ENCODE measurements at regions not wholly inside any gene's neighbourhood (a gene's known extent, or its start where the extent isn't known, plus 50 kb on each side); places are given as distances from the start of the nearest gene placed in this dataset.
A peak's percentile ranks its signal among the peaks of the same experiment; 100 is the strongest.
"Not testable (repeated sequence)": the region's sequence is repeated elsewhere in the genome, so short reads cannot be mapped to it uniquely, and the experiment has no call there.

GRCh38 chr2:47650001-47650535 is 79.3 kb upstream of the KCNK12 start:
- peak; percentile 21 for DNase-seq

- DNase-seq = no peak
These were observed 74.5 kb upstream of the KCNK12 start for GRCh38 chr2:47645246-47645645.

DNA sequence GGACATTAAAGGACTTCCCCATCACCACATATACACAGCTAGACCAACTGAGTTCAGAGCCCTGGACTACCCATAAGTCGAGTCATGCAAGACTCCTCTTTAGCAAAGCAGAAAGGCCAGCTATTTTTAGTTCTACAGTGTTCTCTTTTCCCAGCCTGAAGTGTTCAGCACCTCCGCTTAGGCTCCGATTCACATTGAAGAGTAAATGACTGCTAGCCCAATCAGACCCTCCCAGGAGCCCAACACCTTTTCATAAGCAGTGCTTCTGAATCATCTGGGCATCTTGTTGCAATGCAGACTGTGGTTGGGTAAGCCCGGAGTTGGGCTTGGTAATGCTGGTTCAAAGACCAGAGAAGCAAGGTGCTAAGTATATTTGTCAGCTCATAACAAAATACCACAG is 73.6 kb upstream of the KCNK12 start:
- DNase-seq = no peak

DNA sequence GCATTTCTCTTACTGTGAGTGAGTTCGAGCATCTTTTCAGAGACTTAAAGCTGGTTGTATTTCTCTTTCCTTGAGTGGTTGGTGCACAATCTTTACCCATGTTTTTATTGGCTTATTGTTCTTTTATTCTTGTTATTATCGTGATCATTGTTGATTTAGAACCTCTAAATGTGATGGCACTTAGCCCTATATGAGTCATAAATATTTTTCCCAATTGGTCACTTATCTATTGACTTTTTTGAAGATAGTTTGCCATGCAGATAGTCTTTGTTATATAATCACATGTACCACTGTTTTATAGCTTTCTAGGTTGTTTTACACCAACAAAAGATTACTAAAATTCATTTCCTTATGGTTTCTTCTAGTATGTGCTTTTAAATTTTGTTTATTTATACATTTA is 70.6 kb upstream of the KCNK12 start:
- DNase-seq = no peak

- DNase-seq = no peak
These were observed 69.6 kb upstream of the KCNK12 start for GRCh38 chr2:47640356-47640755.

- DNase-seq = no peak
These were observed 68.7 kb upstream of the KCNK12 start for GRCh38 chr2:47639467-47639866.

- DNase-seq = no peak
These were observed 67.6 kb upstream of the KCNK12 start for GRCh38 chr2:47638430-47638829.

DNA sequence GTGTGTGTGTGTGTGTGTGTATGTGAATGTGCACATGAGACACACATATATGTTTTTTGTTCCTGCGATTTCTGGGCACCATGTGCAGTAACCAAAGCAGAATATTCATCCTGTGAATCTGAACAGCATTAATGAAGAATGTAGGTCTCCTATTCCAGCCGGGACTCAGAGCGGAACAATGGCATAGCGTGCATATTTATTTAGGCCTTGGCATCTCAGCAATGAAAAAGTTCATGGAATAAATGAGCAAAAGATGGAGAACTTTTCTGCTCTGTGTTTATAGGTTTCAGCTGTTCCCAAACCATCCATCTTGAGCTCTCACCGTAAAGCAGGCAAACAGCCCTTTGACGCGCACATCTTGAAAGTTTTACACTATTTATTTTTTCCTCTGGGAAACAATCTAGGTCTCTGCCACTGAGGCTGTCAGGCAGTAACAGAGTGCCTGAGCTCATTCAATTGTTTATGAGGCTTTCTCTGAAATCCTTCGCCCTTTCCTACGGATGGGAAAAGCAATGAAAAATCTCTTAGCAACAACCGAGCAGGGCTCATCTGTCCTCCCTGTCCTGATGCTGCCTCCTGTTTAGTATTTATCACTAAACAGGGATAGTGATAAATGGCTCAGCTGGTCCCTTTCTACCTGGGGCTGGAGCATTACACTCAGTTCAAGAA is 65.9 kb upstream of the KCNK12 start:
- DNase-seq = no peak

- no peak for DNase-seq
These were observed 65.4 kb upstream of the KCNK12 start for GRCh38 chr2:47636176-47636575.

DNA sequence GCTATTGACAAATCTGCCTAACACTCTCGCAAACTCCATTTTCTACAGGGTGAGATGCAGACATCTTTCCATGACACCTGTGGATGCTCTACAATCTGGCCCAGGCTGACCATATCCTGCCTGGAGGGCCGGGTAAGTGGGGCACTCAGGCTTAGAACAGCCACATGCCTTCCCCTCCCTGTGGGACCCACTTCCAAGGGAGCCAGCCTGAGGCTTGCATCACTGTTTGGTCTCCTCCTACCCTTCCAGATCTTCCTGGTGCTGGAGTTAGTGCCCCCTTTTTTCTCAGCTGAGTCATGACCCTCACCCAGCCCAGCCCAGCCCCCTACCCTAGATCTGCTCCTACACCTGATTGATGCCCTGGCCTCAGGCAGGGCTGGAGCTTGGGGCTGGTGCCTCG is 62.0 kb upstream of the KCNK12 start:
- no peak for DNase-seq

- no peak for DNase-seq
These were observed 61.1 kb upstream of the KCNK12 start for GRCh38 chr2:47631792-47632398.

GRCh38 chr2:47631306-47631705 is 60.5 kb upstream of the KCNK12 start:
- DNase-seq = no peak

DNA sequence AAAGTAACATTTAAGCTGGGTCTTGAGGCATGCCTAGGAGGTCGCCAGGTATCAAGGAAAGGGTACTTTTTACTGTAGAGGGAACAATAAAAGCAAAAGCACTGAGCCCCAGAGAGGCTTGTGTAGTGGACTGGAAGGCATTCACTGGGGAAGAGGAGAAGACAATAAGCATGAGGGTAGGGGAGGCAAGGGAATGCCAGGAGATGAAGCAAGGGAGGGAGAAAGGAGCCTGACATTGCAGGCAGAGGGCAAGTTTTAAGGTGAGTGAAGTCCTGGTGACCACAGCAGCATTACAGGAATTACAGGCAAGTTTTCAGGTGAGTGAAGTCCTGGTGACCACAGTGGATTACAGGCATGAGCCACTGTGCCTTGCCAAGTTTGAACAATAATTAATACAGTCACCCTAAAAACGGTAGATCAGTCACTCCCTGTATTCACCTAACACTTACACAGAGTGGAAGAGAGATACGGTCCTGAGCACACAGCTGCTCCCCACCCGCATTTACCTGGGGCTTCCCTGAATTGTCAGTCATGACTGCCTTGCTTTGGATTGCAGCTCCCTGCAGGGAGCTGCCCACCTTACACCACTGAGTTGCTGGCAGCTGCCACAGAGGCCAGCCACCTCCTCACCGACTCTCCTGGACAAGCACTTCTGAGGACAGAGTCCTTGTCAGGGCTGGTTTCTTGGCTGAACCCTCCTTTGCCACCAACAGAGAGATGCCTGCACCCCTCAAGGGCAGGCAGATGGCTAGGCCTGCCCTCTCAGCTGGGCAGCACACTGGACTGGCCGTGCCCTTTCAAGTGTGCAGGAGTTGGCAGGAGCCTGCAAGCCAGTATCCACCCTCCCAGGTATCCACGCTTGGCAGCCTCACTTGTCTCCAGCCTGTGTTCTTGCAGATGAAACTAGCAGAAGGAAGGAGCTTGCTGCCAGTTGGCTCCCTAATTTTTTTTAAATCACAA is 59.0 kb upstream of the KCNK12 start:
- no peak for DNase-seq

DNA sequence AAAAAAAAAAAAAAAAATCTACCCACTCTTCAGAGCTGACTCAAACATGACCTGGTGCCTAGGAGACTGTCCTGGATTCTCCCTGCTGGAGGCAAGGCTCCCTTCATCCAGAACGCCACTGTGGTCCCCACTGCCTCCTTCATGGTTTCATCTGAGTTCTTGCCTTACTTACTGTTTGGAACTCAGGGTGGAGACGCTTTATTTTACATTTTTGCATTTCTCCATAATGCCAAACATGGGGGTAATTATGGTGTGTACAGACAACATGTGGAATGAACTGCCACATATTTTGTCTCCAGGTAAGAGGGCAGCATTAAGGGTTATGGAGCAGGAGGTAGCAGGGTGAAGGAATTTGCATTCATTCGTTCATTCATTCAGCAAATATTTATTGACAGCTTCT is 58.1 kb upstream of the KCNK12 start:
- no peak for DNase-seq

- no peak for DNase-seq
These were observed 55.9 kb upstream of the KCNK12 start for GRCh38 chr2:47626664-47627063.

- not testable (repeated sequence) for DNase-seq
These were observed 52.4 kb upstream of the KCNK12 start for GRCh38 chr2:47623140-47623539.

DNA sequence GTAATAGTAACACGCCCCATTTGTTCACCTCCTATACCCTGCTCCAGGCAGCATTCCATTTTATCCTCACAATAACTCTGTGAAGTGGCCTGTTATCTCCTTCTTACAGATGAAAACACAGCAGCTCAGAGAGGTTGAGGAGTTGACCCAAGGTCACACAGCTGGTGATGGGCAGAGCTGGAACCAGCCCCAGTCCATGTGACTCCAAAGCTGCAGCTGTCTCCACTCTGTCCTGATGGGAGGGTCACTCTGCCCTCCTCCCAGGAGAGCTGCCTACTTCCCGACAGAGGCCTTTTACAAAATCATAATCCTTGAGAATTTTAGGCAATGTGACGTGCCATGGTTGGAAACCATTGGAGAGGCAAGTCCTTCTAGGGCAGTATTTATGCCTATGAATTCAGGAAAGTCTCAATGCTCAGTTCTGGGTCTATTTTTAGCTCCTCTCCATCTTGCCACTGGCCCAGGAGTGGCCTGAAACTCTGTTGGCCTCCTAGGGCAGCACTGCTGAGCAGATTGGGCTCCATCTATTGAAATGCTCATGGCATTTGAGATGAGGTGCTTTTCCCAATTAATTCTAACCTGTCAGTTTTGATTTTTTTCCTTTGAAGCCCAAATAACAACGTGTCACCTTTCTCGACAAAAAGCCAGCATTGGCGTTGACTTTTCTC is 50.1 kb upstream of the KCNK12 start:
- DNase-seq = no peak
